ENCODE measurements at regions not wholly inside any gene's neighbourhood (a gene's known extent, or its start where the extent isn't known, plus 50 kb on each side); places are given as distances from the start of the nearest gene placed in this dataset.

GRCh38 chr17:5705876-5706576 is 121.7 kb upstream of the NLRP1 start:
- TF ChIP-seq CTCF (IDR thresholded peaks at IDR 0.05) (no peak), POLR2A (IDR thresholded peaks at IDR 0.05) (no peak)

All from tibial nerve (tissue), 3 donors.